Ectodermal cell (in vitro differentiated cells): ENCODE measurements at regions not wholly inside any gene's neighbourhood (a gene's known extent, or its start where the extent isn't known, plus 50 kb on each side); places are given as distances from the start of the nearest gene placed in this dataset.

Experiments
- H3K27ac ChIP-seq: 2 replicates; pipeline ENCODE4 v1.7.0; 2013; ENCODE audit warnings: mild to moderate bottlenecking, low read depth, low read length; ENCODE audit not compliant: insufficient read depth, poor library complexity, severe bottlenecking
- H3K27me3 ChIP-seq: 2 replicates; pipeline ENCODE4 v1.7.0; 2013; ENCODE audit warnings: mild to moderate bottlenecking, low read length; ENCODE audit not compliant: insufficient read depth, control insufficient read depth, poor library complexity, severe bottlenecking
- H3K36me3 ChIP-seq: one replicate; pipeline ENCODE4 v1.7.0; 2013; ENCODE audit warnings: low read length; ENCODE audit not compliant: control insufficient read depth, insufficient read depth
- H3K4me1 ChIP-seq: one replicate; pipeline ENCODE4 v1.7.0; 2013; ENCODE audit warnings: low read length; ENCODE audit not compliant: control insufficient read depth, insufficient read depth
- H3K4me3 ChIP-seq: 2 replicates; pipeline ENCODE4 v1.7.0; 2013; ENCODE audit warnings: low read depth, low read length, control low read depth; ENCODE audit not compliant: insufficient read depth
- H3K9me3 ChIP-seq: 2 replicates; pipeline ENCODE4 v1.7.0; 2013; ENCODE audit warnings: mild to moderate bottlenecking, low read length, moderate library complexity; ENCODE audit not compliant: control insufficient read depth
- WGBS, 2 experiments: methylation state at CpG; one replicate each; pipeline ENCODE4 v1.1.7; 2013; ENCODE audit warnings: missing lambda C conversion rate in 2 of 2; 5-methylcytosine and 5-hydroxymethylcytosine counted together

DNA sequence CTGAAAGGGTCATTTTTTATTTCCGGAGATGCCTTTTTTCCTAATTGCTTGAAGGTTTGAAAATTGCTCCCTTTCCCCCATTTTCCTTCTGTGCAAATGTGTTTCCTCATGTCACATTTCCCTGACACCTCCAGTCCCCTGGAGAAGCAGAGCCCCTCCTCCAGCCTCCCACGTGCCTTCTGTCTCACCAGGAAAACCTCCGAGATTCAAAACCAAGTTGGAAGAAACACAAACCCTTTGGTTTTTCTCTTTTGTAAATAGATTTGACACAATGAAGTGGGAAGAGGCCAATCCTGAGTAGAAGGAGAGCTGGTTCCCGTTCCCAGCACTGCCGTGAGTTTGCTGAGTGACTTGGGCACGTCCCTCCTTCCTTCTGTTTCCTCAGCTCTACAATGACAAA, 125.4 kb upstream of the MYCN start:
- Histone ChIP-seq H3K9me3 (no peaks in the 10 kb centered on the region), H3K4me3 (no peak overlapping the region), H3K36me3 (no peaks in the 10 kb centered on the region), H3K4me1 (peaks cover 38% of the 10 kb centered on the region), H3K27ac (no peak overlapping the region), H3K27me3 (no peaks in the 10 kb centered on the region)
- 53 to 54% methylated on average over 6 of the region's 6 CpGs for WGBS, 2 experiments

DNA sequence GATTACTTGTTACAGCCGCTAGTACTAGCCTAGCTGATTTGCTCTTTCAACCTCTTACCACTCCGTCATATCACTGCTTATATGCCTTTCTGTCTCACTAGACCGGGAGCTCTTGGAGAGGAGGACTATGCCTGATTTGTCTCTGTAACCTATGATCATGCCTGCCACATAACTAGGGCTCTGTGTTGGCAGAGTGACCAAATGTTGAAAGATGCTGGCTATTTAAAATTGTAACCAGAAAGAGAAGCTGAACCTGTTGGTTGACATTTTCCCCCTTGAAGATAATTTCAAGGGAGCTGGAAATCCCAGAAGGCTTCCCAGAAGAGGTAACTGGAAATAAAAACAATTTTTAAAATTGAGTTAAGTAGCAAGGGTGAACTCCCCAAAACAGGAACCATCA, 124.1 kb upstream of the MYCN start:
- no peaks in the 10 kb centered on the region for H3K27me3 ChIP-seq
- peaks cover 27% of the 10 kb centered on the region for H3K4me1 ChIP-seq
- no peaks in the 10 kb centered on the region for H3K36me3 ChIP-seq
- H3K27ac ChIP-seq = no peak overlapping the region
- no peak overlapping the region for H3K4me3 ChIP-seq
- H3K9me3 ChIP-seq = no peaks in the 10 kb centered on the region
- WGBS, 2 experiments = 92 to 94% methylated on average over 3 of the region's 3 CpGs

DNA sequence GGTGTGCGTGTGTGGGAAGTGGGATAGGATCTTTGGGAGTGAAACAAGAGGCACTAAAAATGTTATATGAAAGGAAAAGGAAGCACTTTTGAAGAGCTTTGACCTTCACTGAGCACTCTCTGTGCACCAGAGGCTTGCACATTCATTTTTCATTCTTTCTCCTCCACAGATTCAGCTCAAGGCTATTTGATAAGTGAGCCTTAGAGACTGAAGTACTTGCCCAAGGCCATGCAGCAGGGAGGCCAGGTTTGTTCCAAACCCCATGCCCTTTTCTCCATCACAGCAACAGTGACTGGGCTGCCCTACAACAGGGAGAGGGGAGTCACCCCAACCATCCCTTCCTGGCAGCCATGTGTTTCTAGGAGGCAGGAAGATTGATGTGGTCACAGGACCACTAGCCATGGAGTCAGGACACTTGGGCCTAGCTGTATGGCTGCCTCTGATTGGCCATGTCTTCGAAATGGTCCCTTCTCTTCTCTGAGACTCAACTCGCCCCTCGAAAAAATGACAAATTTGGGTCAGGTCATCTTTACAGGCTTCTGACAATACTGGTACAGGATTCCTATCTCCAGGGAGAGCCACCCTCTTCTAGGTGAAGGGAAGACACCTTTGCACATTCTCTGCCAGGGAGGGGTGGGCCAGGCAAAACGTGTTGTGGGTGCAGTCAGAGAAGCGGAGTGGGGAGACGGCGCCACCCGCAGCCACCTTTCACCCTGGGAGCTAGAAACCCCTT, 123.5 kb upstream of the MYCN start:
- H3K4me1 ChIP-seq = peaks cover 20% of the 10 kb centered on the region
- H3K4me3 ChIP-seq = no peak overlapping the region
- H3K27me3 ChIP-seq = no peaks in the 10 kb centered on the region
- no peaks in the 10 kb centered on the region for H3K36me3 ChIP-seq
- H3K9me3 ChIP-seq = no peaks in the 10 kb centered on the region
- WGBS, 2 experiments = 82% methylated on average over 9 of the region's 9 CpGs
- no peak overlapping the region for H3K27ac ChIP-seq

DNA sequence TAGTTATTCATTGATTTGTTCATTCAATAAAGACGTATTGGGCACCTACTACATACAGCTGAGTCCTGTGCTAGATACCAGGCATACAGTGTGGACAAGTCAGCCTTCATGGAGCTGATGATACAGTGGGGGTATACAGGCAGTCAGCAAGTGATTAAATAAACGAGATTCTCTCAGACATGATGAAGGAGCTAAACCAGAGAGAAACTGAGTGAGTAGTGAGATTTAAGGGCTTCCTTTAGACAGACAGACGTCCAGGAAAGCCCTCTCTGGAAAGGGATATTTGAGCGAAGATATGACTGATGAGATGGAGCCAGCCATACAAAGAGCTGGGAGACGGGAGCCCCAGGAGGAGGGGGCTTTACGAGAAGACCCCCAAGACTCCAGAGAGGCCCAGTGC, 122.6 kb upstream of the MYCN start:
- no peaks in the 10 kb centered on the region for H3K9me3 ChIP-seq
- no peak overlapping the region for H3K27ac ChIP-seq
- WGBS, 2 experiments = 93 to 95% methylated on average over 6 of the region's 6 CpGs
- no peak overlapping the region for H3K4me3 ChIP-seq
- peaks cover 15% of the 10 kb centered on the region for H3K4me1 ChIP-seq
- H3K27me3 ChIP-seq = no peaks in the 10 kb centered on the region
- H3K36me3 ChIP-seq = no peaks in the 10 kb centered on the region

DNA sequence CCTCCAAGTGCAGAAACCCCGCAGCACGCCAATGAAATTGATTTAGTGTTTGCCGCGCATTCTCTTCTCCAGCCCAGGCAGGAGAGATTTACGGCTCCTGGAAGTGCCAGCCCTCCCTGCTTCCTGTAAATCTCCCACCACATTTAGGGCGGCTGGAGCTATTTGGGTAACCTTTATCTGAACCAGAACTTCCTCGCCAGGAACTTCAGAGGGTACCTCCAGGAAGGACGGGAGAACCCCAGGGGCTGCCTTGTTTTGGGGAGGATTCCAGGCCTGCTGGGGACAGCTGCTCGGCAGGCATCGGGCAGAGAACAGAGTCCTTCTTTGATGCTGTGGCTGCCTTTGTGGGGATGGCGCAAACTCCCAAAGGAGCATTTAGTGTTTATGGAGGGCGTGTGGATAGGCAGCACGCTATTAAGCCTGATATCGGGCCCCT, 122.0 kb upstream of the MYCN start:
- peaks cover 15% of the 10 kb centered on the region for H3K4me1 ChIP-seq
- no peaks in the 10 kb centered on the region for H3K36me3 ChIP-seq
- H3K27me3 ChIP-seq = no peaks in the 10 kb centered on the region
- WGBS, 2 experiments = 89 to 93% methylated on average over 14 of the region's 14 CpGs
- H3K27ac ChIP-seq = no peak overlapping the region
- no peak overlapping the region for H3K4me3 ChIP-seq
- H3K9me3 ChIP-seq = no peaks in the 10 kb centered on the region

DNA sequence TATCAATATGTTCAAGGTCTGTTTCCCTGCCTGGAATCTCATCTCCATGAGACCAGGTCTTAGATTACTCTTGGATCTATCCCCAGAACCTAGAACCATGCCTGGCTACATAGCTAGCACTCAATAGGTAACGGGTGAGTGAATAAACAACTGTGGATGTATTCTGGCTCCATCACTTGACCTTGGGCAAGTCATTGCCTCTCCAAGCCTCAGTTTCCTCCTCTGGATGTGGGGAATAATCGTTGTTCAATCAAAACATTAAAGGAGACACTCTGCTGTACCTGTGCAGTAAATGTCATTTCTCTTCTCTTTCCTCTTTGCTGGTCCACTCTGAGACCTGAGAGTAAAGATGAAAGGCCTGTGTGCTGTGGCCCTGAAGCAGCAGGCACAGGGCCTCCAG, 121.5 kb upstream of the MYCN start:
- H3K27me3 ChIP-seq = no peaks in the 10 kb centered on the region

DNA sequence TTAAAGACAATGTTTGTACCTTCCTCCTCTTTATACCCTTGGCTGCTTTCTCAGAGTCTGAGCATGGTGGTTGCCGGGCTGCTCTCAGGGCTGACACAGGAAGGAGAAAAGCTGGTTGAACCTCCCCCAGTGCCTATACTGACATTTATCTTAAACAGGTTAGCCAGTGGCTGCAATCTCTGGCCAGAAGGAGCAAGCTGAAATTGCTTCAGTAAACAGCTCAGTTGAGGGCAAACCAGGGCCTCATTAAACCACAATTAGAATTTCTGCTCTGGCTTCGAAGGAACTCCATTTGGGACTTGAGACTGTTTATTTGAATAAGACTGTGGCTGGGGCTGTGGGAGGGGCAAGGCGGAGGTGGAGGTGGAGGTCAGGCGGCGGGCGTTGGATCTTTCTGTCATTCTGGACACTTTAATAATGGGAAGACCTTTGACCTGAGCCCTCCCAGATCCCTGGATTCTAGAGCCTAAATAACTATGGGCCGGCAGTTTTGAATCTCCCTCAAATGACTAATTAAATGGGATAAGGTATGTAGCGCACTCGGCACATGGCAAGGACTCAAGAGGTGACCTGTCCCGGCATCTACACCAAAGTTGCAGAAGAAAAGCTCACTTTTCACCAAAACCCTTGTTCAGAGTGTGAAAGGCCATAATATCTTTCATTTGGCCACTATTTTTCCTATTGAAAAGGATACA, 120.6 kb upstream of the MYCN start:
- H3K4me1 ChIP-seq = peaks cover 15% of the 10 kb centered on the region
- no peaks in the 10 kb centered on the region for H3K9me3 ChIP-seq
- H3K27me3 ChIP-seq = no peaks in the 10 kb centered on the region
- H3K4me3 ChIP-seq = no peak overlapping the region
- H3K27ac ChIP-seq = no peak overlapping the region
- WGBS, 2 experiments = 83 to 87% methylated on average over 10 of the region's 10 CpGs
- H3K36me3 ChIP-seq = no peaks in the 10 kb centered on the region

More for the DNA sequence above, 121.5 kb upstream of the MYCN start:
- H3K36me3 ChIP-seq = no peaks in the 10 kb centered on the region
- 96 to 100% methylated on average over 2 of the region's 2 CpGs for WGBS, 2 experiments
- H3K27ac ChIP-seq = no peak overlapping the region
- H3K9me3 ChIP-seq = no peaks in the 10 kb centered on the region
- no peak overlapping the region for H3K4me3 ChIP-seq
- H3K4me1 ChIP-seq = peaks cover 15% of the 10 kb centered on the region

DNA sequence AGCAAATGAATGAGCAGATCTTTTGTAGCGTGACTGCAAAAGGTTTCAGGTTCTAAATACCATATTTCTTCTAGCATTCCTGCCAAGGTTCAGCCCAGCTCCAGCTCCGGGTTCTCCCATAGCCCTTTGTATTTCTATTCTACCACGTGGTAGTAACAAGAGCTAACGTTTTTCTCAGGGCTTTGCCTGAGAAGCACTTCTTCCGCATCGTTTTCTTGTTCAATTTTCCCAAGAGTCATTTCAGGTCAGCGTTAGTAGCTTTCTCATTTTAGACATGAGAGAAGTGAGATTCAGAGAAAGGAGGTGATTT, 120.1 kb upstream of the MYCN start:
- Histone ChIP-seq H3K9me3 (no peaks in the 10 kb centered on the region), H3K27ac (no peak overlapping the region), H3K27me3 (no peaks in the 10 kb centered on the region), H3K4me3 (no peak overlapping the region), H3K4me1 (peaks cover 17% of the 10 kb centered on the region), H3K36me3 (no peaks in the 10 kb centered on the region)
- WGBS, 2 experiments = 84 to 86% methylated on average over 7 of the region's 7 CpGs

DNA sequence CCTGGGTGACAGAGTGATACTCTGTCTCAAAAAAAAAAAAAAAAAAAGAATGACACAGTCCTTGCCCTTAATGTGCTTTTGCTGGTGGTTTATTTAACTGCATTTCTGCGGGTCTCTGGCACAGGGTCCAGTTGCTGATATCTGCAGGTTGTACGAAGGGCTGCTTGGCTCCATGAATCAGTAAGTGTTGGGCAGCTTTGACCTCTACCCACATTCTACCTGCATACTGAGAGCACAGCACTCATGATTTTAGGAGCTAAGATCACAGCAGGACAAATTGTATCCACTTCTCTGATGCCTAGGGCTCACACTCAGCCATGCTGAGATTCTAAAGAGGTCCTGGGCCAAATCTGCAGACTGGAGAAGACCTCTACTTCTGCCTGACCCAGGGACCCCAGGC, 119.4 kb upstream of the MYCN start:
- H3K27ac ChIP-seq = no peak overlapping the region
- H3K27me3 ChIP-seq = no peaks in the 10 kb centered on the region
- H3K4me1 ChIP-seq = peaks cover 20% of the 10 kb centered on the region
- WGBS, 2 experiments = 92 to 97% methylated on average over 2 of the region's 2 CpGs
- H3K36me3 ChIP-seq = no peaks in the 10 kb centered on the region
- no peak overlapping the region for H3K4me3 ChIP-seq
- H3K9me3 ChIP-seq = no peaks in the 10 kb centered on the region

DNA sequence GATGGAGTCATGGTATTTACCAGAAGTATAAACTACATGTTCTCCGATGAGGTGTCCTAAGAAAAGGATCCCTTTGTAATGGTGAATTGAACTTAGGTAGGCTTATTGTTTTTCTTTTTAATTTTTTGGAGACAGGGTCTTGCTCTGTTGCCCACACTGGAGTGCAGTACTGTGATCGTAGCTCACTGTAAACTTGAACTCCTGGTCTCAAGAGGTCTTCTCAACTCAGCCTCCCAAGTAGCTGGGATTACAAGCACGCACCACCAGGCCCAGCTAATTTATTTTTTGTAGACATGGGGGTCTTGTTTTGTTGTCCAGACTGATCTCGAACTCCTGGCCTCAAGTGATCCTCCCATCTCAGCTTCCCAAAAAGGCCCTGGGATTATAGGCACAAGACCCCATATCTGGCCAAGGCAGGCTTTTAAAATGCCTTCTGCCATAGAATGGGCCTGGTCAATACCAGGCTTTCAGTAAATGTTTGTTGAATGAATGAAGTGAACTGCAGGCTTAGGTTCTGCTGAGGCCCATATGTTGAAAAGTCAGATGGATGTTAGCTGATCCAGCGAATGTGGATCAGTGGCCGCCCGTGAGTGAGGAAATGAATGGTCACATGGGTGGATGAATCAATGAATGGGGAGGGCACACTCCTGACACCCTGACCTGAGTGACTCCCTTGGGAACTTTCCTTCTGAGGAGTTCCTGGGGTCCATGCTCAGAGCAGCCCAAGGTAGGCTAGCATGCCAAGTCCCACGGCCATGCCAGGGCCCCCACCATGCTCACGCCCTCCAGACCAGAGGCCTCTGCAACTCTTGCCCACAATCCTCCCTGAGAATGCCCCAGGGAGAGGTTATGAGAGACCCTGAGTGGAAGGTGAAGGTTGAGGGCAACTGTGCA, 118.0 kb upstream of the MYCN start:
- 94 to 95% methylated on average over 9 of the region's 9 CpGs for WGBS, 2 experiments
- no peaks in the 10 kb centered on the region for H3K9me3 ChIP-seq

More for the DNA sequence above, 118.0 kb upstream of the MYCN start:
- peaks cover 27% of the 10 kb centered on the region for H3K4me1 ChIP-seq
- no peak overlapping the region for H3K27ac ChIP-seq
- H3K27me3 ChIP-seq = no peaks in the 10 kb centered on the region
- no peaks in the 10 kb centered on the region for H3K36me3 ChIP-seq
- no peak overlapping the region for H3K4me3 ChIP-seq
